ENCODE measurements at regions not wholly inside any gene's neighbourhood (a gene's known extent, or its start where the extent isn't known, plus 50 kb on each side); places are given as distances from the start of the nearest gene placed in this dataset.

- H3K36me3 Mint-ChIP-seq, result no peaks in the 10 kb centered on the region
- intact Hi-C loops (cut with micrococcal nuclease), result no loop called here
- peaks cover 0 to 1% (median 0%) of the 10 kb centered on the region in 3 donors for H3K27me3 Mint-ChIP-seq (ENCODE audit: low read depth in 3 of 3)
- no peak overlapping the region for H3K4me3 ChIP-seq (replicated peaks in 1 of 3; ENCODE audit: low read depth in 2 of 3, low read length in 3 of 3)
- H3K27ac Mint-ChIP-seq, result no peak overlapping the region
- H3K36me3 ChIP-seq (replicated peaks in 1 of 2; ENCODE audit: control insufficient read depth in 1 of 2, insufficient read depth in 2 of 2, low read length in 2 of 2), result no peaks in the 10 kb centered on the region
- H3K9me3 ChIP-seq (replicated peaks in 1 of 2; ENCODE audit: control insufficient read depth in 1 of 2, insufficient read depth in 1 of 2, low read length in 2 of 2), result no peaks in the 10 kb centered on the region
- no peaks in the 10 kb centered on the region for H3K27me3 ChIP-seq (ENCODE audit: control insufficient read depth in 2 of 2, insufficient read depth in 2 of 2, low read length in 2 of 2)
- H3K9ac ChIP-seq (ENCODE audit: insufficient read depth, low read length, poor library complexity, severe bottlenecking), result no peak overlapping the region
- H2AFZ ChIP-seq (ENCODE audit: insufficient read depth, low read depth, low read length, poor library complexity, severe bottlenecking), result no peak overlapping the region
- H3K79me2 ChIP-seq (ENCODE audit: insufficient read depth, low read length), result no peaks in the 10 kb centered on the region
- no peaks in the 10 kb centered on the region for H3K9me3 Mint-ChIP-seq
- WGBS (ENCODE audit: insufficient coverage), result 87% methylated on average over 4 of the region's 4 CpGs
- H3K27ac ChIP-seq (ENCODE audit: low read depth in 1 of 2, low read length in 2 of 2), result no peak overlapping the region
- H3K4me1 ChIP-seq (ENCODE audit: control insufficient read depth in 1 of 2, insufficient read depth in 2 of 2, low read length in 2 of 2), result no peaks in the 10 kb centered on the region
- H3K4me3 Mint-ChIP-seq, result no peak overlapping the region
- H3K4me1 Mint-ChIP-seq, result peaks cover 2% of the 10 kb centered on the region
- TF ChIP-seq CTCF (IDR thresholded peaks at IDR 0.05), result no peak
- DNase-seq, result no peak
- H3K4me2 ChIP-seq (replicated peaks; ENCODE audit: extremely low read depth, low read length, poor library complexity, severe bottlenecking), result no peak overlapping the region
- no peaks in the 10 kb centered on the region for H4K20me1 ChIP-seq (ENCODE audit: insufficient read depth, low read length)
Measured at GRCh38 chr2:7454592-7454991, 537.4 kb downstream of the RNF144A start.

GRCh38 chr2:7456762-7457161 lies 539.5 kb downstream of the RNF144A start:
- no peak overlapping the region for H3K27ac ChIP-seq (ENCODE audit: low read depth in 1 of 2, low read length in 2 of 2)
- H3K4me3 Mint-ChIP-seq, result no peak overlapping the region
- WGBS (ENCODE audit: insufficient coverage), result 96% methylated on average over 13 of the region's 13 CpGs
- no peaks in the 10 kb centered on the region for H4K20me1 ChIP-seq (ENCODE audit: insufficient read depth, low read length)
- no peak for DNase-seq
- no peak overlapping the region for H3K9ac ChIP-seq (ENCODE audit: insufficient read depth, low read length, poor library complexity, severe bottlenecking)
- intact Hi-C loops (cut with micrococcal nuclease), result no loop called here
- no peaks in the 10 kb centered on the region for H3K79me2 ChIP-seq (ENCODE audit: insufficient read depth, low read length)
- H3K9me3 ChIP-seq (replicated peaks in 1 of 2; ENCODE audit: control insufficient read depth in 1 of 2, insufficient read depth in 1 of 2, low read length in 2 of 2), result no peaks in the 10 kb centered on the region
- H3K4me3 ChIP-seq (replicated peaks in 1 of 3; ENCODE audit: low read depth in 2 of 3, low read length in 3 of 3), result no peak overlapping the region
- H3K4me1 Mint-ChIP-seq, result no peaks in the 10 kb centered on the region
- H3K4me1 ChIP-seq (ENCODE audit: control insufficient read depth in 1 of 2, insufficient read depth in 2 of 2, low read length in 2 of 2), result no peaks in the 10 kb centered on the region
- H3K4me2 ChIP-seq (replicated peaks; ENCODE audit: extremely low read depth, low read length, poor library complexity, severe bottlenecking), result no peak overlapping the region
- H3K36me3 ChIP-seq (replicated peaks in 1 of 2; ENCODE audit: control insufficient read depth in 1 of 2, insufficient read depth in 2 of 2, low read length in 2 of 2), result no peaks in the 10 kb centered on the region
- H3K27me3 ChIP-seq (ENCODE audit: control insufficient read depth in 2 of 2, insufficient read depth in 2 of 2, low read length in 2 of 2), result no peaks in the 10 kb centered on the region
- H3K27me3 Mint-ChIP-seq (ENCODE audit: low read depth in 3 of 3), result peaks cover 0 to 2% (median 1%) of the 10 kb centered on the region in 3 donors
- H3K9me3 Mint-ChIP-seq, result no peaks in the 10 kb centered on the region
- H3K27ac Mint-ChIP-seq, result no peak overlapping the region
- no peak for TF ChIP-seq CTCF (IDR thresholded peaks at IDR 0.05)
- no peak overlapping the region for H2AFZ ChIP-seq (ENCODE audit: insufficient read depth, low read depth, low read length, poor library complexity, severe bottlenecking)
- H3K36me3 Mint-ChIP-seq, result no peaks in the 10 kb centered on the region

All from CD14-positive monocyte (primary cell).